Esophagus muscularis mucosa (tissue), 4 donors: ENCODE measurements at regions not wholly inside any gene's neighbourhood (a gene's known extent, or its start where the extent isn't known, plus 50 kb on each side); places are given as distances from the start of the nearest gene placed in this dataset.

Experiments
- DNase-seq: peaks from one replicate; pipeline ENCODE4 v3.0.0-alpha.2; 2017; ENCODE audit errors: extremely low spot score
- H3K27ac ChIP-seq, 4 donors: fragments of 200-600 bp; sonication (generic); replicated peaks in 1 of 4; 1 replicate in 3 of 4; 2 replicates in 1 of 4; pipeline ENCODE4 v1.5.1; 2016 to 2019; ENCODE audit warnings: mild to moderate bottlenecking in 1 of 4
- H3K27me3 ChIP-seq, 4 donors: fragments of 200-600 bp; sonication (generic); one replicate each; pipeline versions ENCODE4 v1.5.1 to v1.6.0; 2016 to 2019
- H3K36me3 ChIP-seq, 4 donors: fragments of 200-600 bp; sonication (generic); one replicate each; pipeline ENCODE4 v1.5.1; 2016 to 2019
- H3K4me1 ChIP-seq, 4 donors: fragments of 200-600 bp; sonication (generic); one replicate each; pipeline ENCODE4 v1.5.1; 2016 to 2019
- H3K4me3 ChIP-seq, 4 donors: fragments of 200-600 bp; sonication (generic); 1 replicate in 2 of 4; 2 replicates in 2 of 4; pipeline ENCODE4 v1.5.1; 2016 to 2019; ENCODE audit warnings: mild to moderate bottlenecking in 4 of 4, moderate library complexity in 1 of 4
- H3K9me3 ChIP-seq, 4 donors: fragments of 200-600 bp; sonication (generic); 1 replicate in 3 of 4; 2 replicates in 1 of 4; pipeline ENCODE4 v1.5.1; 2016 to 2019
- EP300 ChIP-seq: sonication (generic); formaldehyde crosslinking; IDR thresholded peaks from one replicate; pipeline ENCODE4 v1.6.1; 2017; ENCODE audit warnings: antibody characterized with exemption
- POLR2A ChIP-seq: fragments of 450-650 bp; IDR thresholded peaks from one replicate; pipeline ENCODE4 v1.6.1; 2017; ENCODE audit warnings: antibody characterized with exemption, moderate library complexity, mild to moderate bottlenecking, low read depth
- POLR2AphosphoS5 ChIP-seq, 2 donors: sonication (generic); formaldehyde crosslinking; IDR thresholded peaks; one replicate each; pipeline ENCODE4 v1.6.1; 2017; ENCODE audit warnings: antibody characterized with exemption in 2 of 2
- WGBS: methylation state at CpG from one replicate; pipeline ENCODE4 v1.1.5; 2018; 5-methylcytosine and 5-hydroxymethylcytosine counted together
- intact Hi-C: fragments of 100-400 bp; cut with DNase I; formaldehyde crosslinking; loops from one replicate; pipeline ENCODE4 v1.15.1; 2023
- TF ChIP-seq, protein P1 (sequence below), 3 experiments: fragments of 200-600 bp in 2 of 3; fragments of 450-650 bp in 1 of 3; sonication (generic) in 2 of 3; IDR thresholded peaks; one replicate each; pipeline ENCODE4 v1.5.1; 2017 to 2019; ENCODE audit warnings: antibody characterized with exemption in 3 of 3, mild to moderate bottlenecking in 2 of 3, moderate library complexity in 1 of 3

DNA sequence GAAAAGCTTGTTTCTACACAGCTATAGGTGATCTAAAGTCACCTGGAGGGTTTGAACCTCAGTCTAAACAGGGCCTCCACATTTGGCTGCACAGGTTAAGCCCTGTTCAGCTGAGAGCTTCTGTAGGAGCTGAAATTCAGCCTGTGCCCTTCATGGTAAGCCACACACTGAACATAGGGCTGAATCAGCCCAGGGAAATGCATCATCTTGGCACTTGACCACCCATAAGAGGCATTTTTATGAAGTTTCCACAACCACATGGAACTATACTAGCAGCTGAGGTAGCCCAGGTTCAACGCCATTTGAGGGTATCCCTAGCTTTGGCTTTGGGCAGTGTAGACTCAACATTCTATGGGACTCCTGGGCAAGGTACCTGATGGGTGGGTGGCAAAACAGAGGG, 126.8 kb downstream of the FAM174B start:
- H3K4me3 ChIP-seq = no peak overlapping the region
- no peaks in the 10 kb centered on the region for H3K36me3 ChIP-seq
- H3K27ac ChIP-seq = no peak overlapping the region
- H3K27me3 ChIP-seq = peaks cover 0 to 6% (median 0%) of the 10 kb centered on the region in 4 donors
- WGBS = 100% methylated on average over 1 of the region's 1 CpG
- no peak for DNase-seq
- H3K9me3 ChIP-seq = no peaks in the 10 kb centered on the region
- intact Hi-C loops = loop anchor here (5.0 kb wide), 1 partner anchor 74 kb away; no protein-coding TSS in a partner anchor
- H3K4me1 ChIP-seq = peaks cover 8 to 12% (median 11%) of the 10 kb centered on the region in 4 donors
- no peak for TF ChIP-seq EP300

DNA sequence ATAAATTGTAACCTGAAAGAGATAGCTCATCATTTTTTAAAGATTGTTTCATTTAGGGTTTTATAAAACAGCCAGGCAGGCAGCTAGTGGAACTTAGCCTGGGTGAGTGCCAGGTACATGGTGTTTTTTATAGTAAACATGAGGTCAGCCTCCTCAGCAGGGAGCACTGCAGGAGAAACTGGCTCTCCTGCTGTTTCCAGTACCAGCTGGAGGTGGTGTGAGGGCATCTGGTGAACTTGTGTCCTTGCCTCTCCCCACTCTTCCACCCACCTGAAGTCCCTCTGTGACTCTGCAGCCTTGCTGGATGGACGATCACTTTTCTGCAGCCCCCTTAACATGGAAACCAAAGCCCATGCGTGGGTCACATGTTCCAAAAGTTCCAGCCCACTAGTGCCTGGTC, 128.4 kb downstream of the FAM174B start:
- Histone ChIP-seq H3K4me3 (no peak overlapping the region), H3K27ac (peak overlapping the region in 2 of 4 donors; percentile 36 to 63), H3K27me3 (peaks cover 0 to 6% (median 0%) of the 10 kb centered on the region in 4 donors), H3K9me3 (no peaks in the 10 kb centered on the region), H3K36me3 (no peaks in the 10 kb centered on the region), H3K4me1 (peaks cover 8 to 12% (median 11%) of the 10 kb centered on the region in 4 donors)
- intact Hi-C loops = loop anchor here (5.0 kb wide), 1 partner anchor 75 kb away; no protein-coding TSS in a partner anchor
- DNase-seq = no peak
- 91% methylated on average over 2 of the region's 2 CpGs for WGBS
- TF ChIP-seq, protein P1, sequence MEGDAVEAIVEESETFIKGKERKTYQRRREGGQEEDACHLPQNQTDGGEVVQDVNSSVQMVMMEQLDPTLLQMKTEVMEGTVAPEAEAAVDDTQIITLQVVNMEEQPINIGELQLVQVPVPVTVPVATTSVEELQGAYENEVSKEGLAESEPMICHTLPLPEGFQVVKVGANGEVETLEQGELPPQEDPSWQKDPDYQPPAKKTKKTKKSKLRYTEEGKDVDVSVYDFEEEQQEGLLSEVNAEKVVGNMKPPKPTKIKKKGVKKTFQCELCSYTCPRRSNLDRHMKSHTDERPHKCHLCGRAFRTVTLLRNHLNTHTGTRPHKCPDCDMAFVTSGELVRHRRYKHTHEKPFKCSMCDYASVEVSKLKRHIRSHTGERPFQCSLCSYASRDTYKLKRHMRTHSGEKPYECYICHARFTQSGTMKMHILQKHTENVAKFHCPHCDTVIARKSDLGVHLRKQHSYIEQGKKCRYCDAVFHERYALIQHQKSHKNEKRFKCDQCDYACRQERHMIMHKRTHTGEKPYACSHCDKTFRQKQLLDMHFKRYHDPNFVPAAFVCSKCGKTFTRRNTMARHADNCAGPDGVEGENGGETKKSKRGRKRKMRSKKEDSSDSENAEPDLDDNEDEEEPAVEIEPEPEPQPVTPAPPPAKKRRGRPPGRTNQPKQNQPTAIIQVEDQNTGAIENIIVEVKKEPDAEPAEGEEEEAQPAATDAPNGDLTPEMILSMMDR (IDR thresholded peaks at IDR 0.05) = no peak
- TF ChIP-seq EP300 (no peak), POLR2AphosphoS5 (IDR thresholded peaks at IDR 0.05) (peak in 1 of 2 donors; percentile 78)

DNA sequence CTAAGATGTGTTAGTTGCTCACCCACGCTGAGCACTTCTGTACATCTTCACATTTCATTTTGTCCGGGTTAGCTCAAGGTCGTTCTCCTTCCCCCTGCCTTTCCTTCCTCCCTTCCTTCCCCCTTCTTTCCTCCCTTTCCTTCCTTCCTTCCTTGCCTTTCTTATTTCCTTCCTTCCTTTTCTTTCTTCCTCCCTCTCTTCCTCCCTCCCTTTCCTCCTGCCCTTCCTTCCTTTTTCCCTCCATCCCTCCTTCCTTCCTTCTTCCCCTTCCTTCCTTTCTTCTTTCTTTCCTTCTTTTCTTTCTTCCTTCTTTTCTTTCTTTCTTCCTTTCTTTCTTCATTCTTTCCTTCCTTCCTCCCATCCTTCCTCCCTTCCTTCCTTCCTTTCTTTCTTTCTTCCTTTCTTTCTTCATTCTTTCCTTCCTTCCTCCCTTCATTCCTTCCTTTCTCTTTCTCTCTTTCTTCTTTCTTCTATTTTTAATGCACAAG, 129.8 kb downstream of the FAM174B start:
- Histone ChIP-seq H3K4me1 (peaks cover 11 to 17% (median 14%) of the 10 kb centered on the region in 4 donors), H3K9me3 (no peaks in the 10 kb centered on the region), H3K4me3 (no peak overlapping the region), H3K27me3 (no peaks in the 10 kb centered on the region), H3K27ac (no peak overlapping the region), H3K36me3 (no peaks in the 10 kb centered on the region)
- DNase-seq = no peak
- intact Hi-C loops = loop anchor here (5.0 kb wide), 1 partner anchor 76 kb away; no protein-coding TSS in a partner anchor
- TF ChIP-seq POLR2AphosphoS5 (IDR thresholded peaks at IDR 0.05) (no peak), POLR2A (no peak), EP300 (no peak)
- TF ChIP-seq, protein P1 (IDR thresholded peaks at IDR 0.05) = no peak
- 72% methylated on average over 3 of the region's 3 CpGs for WGBS

DNA sequence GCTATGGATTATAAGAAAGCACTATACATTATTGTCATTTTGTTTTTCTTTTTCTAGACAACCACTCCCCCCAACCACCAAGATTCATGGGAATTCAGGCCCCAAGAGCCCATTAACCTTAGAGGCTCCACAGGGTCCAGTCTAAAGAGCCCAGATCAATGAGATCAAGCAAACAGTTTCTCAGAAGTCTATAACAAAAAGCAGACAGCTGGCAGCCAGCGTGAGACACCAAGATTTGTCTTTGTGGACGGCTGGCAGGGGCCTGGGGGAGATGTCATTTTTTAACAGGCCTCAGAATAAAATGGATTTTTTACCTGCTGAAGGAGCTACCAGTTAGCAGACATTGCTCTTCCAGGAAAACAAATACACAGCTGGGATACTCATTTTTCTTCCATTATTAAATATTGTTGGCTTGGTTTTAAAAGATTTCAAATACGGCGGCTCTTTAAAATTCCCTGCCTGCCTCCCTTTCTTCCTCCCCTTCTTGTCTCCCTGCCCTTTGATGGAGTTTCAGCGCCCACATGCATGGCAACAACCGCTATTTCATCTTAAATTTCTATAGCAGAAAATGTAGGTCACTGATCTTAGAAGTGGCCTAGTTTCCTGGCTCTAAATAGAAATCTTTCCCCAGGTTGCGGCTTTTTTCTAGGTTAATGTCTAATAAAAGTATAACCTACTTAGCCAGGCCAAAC, 130.6 kb downstream of the FAM174B start:
- intact Hi-C loops = loop anchor here (5.0 kb wide), 1 partner anchor 77 kb away; no protein-coding TSS in a partner anchor
- WGBS = 85% methylated on average over 7 of the region's 7 CpGs
- no peak for DNase-seq
- Histone ChIP-seq H3K4me1 (peaks cover 11 to 17% (median 14%) of the 10 kb centered on the region in 4 donors), H3K27me3 (no peaks in the 10 kb centered on the region), H3K36me3 (no peaks in the 10 kb centered on the region), H3K9me3 (no peaks in the 10 kb centered on the region), H3K27ac (no peak overlapping the region), H3K4me3 (no peak overlapping the region)
- TF ChIP-seq POLR2A = no peak
- TF ChIP-seq POLR2AphosphoS5 (IDR thresholded peaks at IDR 0.05) = no peak
- no peak for TF ChIP-seq EP300
- TF ChIP-seq, protein P1 (IDR thresholded peaks at IDR 0.05) = no peak

DNA sequence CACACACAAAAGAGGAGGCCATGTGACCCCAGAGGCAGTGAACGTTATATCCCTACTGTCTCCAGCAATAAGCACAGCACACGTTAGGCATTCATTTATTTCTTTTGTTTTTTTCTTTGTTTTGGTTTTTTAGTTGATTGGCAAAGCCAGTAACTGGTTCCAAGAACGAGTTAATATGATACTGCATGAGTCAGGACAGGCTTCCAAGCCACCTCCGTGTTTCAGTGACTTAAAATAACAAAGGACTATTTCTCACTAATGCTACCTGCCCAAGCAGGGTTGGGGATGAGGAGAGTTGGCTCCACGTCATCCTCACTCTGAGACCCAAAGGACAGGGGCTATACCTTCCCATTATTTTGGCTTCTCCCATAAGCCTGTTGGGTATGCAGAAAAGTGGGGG, 130.5 kb downstream of the ST8SIA2 start:
- no peaks in the 10 kb centered on the region for H3K36me3 ChIP-seq

More for the DNA sequence above, 130.5 kb downstream of the ST8SIA2 start:
- peaks cover 11 to 17% (median 14%) of the 10 kb centered on the region in 4 donors for H3K4me1 ChIP-seq
- no peak overlapping the region for H3K4me3 ChIP-seq
- TF ChIP-seq, protein P1 (IDR thresholded peaks at IDR 0.05) = no peak
- TF ChIP-seq POLR2AphosphoS5 (IDR thresholded peaks at IDR 0.05) = no peak
- TF ChIP-seq EP300 = no peak
- TF ChIP-seq POLR2A = no peak
- no peak overlapping the region for H3K27ac ChIP-seq
- H3K27me3 ChIP-seq = no peaks in the 10 kb centered on the region
- intact Hi-C loops = no loop called here
- no peaks in the 10 kb centered on the region for H3K9me3 ChIP-seq
- 75% methylated on average over 5 of the region's 5 CpGs for WGBS
- DNase-seq = no peak
